H9 (cell line): ENCODE measurements at regions not wholly inside any gene's neighbourhood (a gene's known extent, or its start where the extent isn't known, plus 50 kb on each side); places are given as distances from the start of the nearest gene placed in this dataset.

ENCODE experiments used
- DNase-seq: peaks from one replicate; pipeline ENCODE4 v3.0.0-alpha.2; 2017
- H2AFZ ChIP-seq: one replicate; pipeline ENCODE4 v1.6.1; 2013; ENCODE audit warnings: mild to moderate bottlenecking, low read length, control low read depth, moderate library complexity
- H2AK5ac ChIP-seq: 2 replicates; pipeline ENCODE4 v1.6.1; 2013; ENCODE audit warnings: low read length, control low read depth, mixed read lengths; ENCODE audit not compliant: insufficient read length
- H2BK120ac ChIP-seq: one replicate; pipeline ENCODE4 v1.6.1; 2013; ENCODE audit warnings: low read depth, mild to moderate bottlenecking, low read length, control low read depth, inconsistent platforms; ENCODE audit not compliant: poor library complexity, severe bottlenecking
- H2BK12ac ChIP-seq: 2 replicates; pipeline ENCODE4 v1.6.1; 2013; ENCODE audit warnings: low read length, control low read depth, mixed read lengths, low read depth; ENCODE audit not compliant: insufficient read length
- H2BK15ac ChIP-seq: 2 replicates; pipeline ENCODE4 v1.6.1; 2013; ENCODE audit warnings: low read depth, low read length, control low read depth
- H2BK20ac ChIP-seq: one replicate; pipeline ENCODE4 v1.6.1; 2013; ENCODE audit warnings: low read depth, mild to moderate bottlenecking, low read length, control low read depth, inconsistent platforms; ENCODE audit not compliant: poor library complexity, severe bottlenecking
- H2BK5ac ChIP-seq: 2 replicates; pipeline ENCODE4 v1.6.1; 2013; ENCODE audit warnings: low read length, control low read depth, mixed read lengths; ENCODE audit not compliant: insufficient read length
- H3K14ac ChIP-seq: 2 replicates; pipeline ENCODE4 v1.6.1; 2013; ENCODE audit warnings: low read length, control low read depth; ENCODE audit not compliant: insufficient read depth
- H3K18ac ChIP-seq: 2 replicates; pipeline ENCODE4 v1.6.1; 2013; ENCODE audit warnings: low read depth, mild to moderate bottlenecking, mixed read lengths, low read length, control low read depth; ENCODE audit not compliant: insufficient read length
- H3K23ac ChIP-seq: 2 replicates; pipeline ENCODE4 v1.6.1; 2013; ENCODE audit warnings: low read length, control low read depth, mixed read lengths, low read depth; ENCODE audit not compliant: insufficient read length
- H3K23me2 ChIP-seq: 2 replicates; pipeline ENCODE4 v1.6.1; 2013; ENCODE audit warnings: low read depth, mild to moderate bottlenecking, mixed read lengths, low read length, control low read depth; ENCODE audit not compliant: insufficient read length, poor library complexity, severe bottlenecking
- H3K27ac ChIP-seq: 2 replicates; pipeline ENCODE4 v1.5.1; 2013; ENCODE audit warnings: low read length, control low read depth, mixed read lengths, low read depth; ENCODE audit not compliant: insufficient read length
- H3K27me3 ChIP-seq: 2 replicates; pipeline ENCODE4 v1.6.1; 2013; ENCODE audit warnings: low read length, control low read depth, inconsistent platforms; ENCODE audit not compliant: insufficient read depth
- H3K4ac ChIP-seq: 2 replicates; pipeline ENCODE4 v1.6.1; 2013; ENCODE audit warnings: low read depth, mild to moderate bottlenecking, control low read depth, inconsistent platforms, low read length, moderate library complexity
- H3K4me1 ChIP-seq: 2 replicates; pipeline ENCODE4 v1.6.1; 2013; ENCODE audit warnings: low read length, control low read depth, inconsistent platforms; ENCODE audit not compliant: insufficient read depth
- H3K4me2 ChIP-seq: 2 replicates; pipeline ENCODE4 v1.6.1; 2013; ENCODE audit warnings: low read length, control low read depth, mixed read lengths; ENCODE audit not compliant: insufficient read length, insufficient read depth
- H3K56ac ChIP-seq: 2 replicates; pipeline ENCODE4 v1.6.1; 2013; ENCODE audit warnings: low read depth, mild to moderate bottlenecking, mixed read lengths, low read length, control low read depth; ENCODE audit not compliant: insufficient read length
- H3K79me1 ChIP-seq: 2 replicates; pipeline ENCODE4 v1.6.1; 2013; ENCODE audit warnings: low read depth, mild to moderate bottlenecking, moderate library complexity, low read length, control low read depth, inconsistent platforms; ENCODE audit not compliant: insufficient read depth, poor library complexity, severe bottlenecking
- H3K79me2 ChIP-seq: 2 replicates; pipeline ENCODE4 v1.6.1; 2013; ENCODE audit warnings: low read length, control low read depth, inconsistent platforms; ENCODE audit not compliant: insufficient read depth
- H3K9ac ChIP-seq: 2 replicates; pipeline ENCODE4 v1.6.1; 2013; ENCODE audit warnings: low read length, control low read depth, mixed read lengths; ENCODE audit not compliant: insufficient read length; ENCODE audit errors: extremely low read depth
- H3K9me3 ChIP-seq: one replicate; pipeline ENCODE4 v1.6.1; 2013; ENCODE audit warnings: low read depth, low read length, inconsistent platforms; ENCODE audit not compliant: control insufficient read depth
- H3T11ph ChIP-seq: one replicate; pipeline ENCODE4 v1.6.1; 2013; ENCODE audit warnings: mild to moderate bottlenecking, low read length, control low read depth, inconsistent platforms
- H4K20me1 ChIP-seq: one replicate; pipeline ENCODE4 v1.6.1; 2013; ENCODE audit not compliant: control insufficient read depth, insufficient read length, insufficient read depth
- H4K5ac ChIP-seq: 2 replicates; pipeline ENCODE4 v1.6.1; 2013; ENCODE audit warnings: low read depth, mild to moderate bottlenecking, mixed read lengths, low read length, control low read depth; ENCODE audit not compliant: insufficient read length
- H4K8ac ChIP-seq: replicated peaks from 2 replicates; pipeline ENCODE4 v1.6.1; 2013; ENCODE audit warnings: low read length, control low read depth, mixed read lengths, low read depth; ENCODE audit not compliant: insufficient read length
- H4K91ac ChIP-seq: 2 replicates; pipeline ENCODE4 v1.6.1; 2013; ENCODE audit warnings: low read depth, mild to moderate bottlenecking, moderate library complexity, mixed read lengths, low read length, control low read depth; ENCODE audit not compliant: insufficient read length
- H3K27ac Mint-ChIP-seq, 3 experiments: 2 replicates in 2 of 3; 3 replicates in 1 of 3; pipeline ENCODE4 v1.8.0; 2020 to 2021; ENCODE audit warnings: mixed read lengths in 3 of 3, mild to moderate bottlenecking in 1 of 3, moderate library complexity in 1 of 3
- H3K27me3 Mint-ChIP-seq: 2 replicates; pipeline ENCODE4 v1.8.0; 2021; ENCODE audit warnings: low read depth, mild to moderate bottlenecking, moderate library complexity, mixed read lengths
- H3K36me3 Mint-ChIP-seq, 3 experiments: 2 replicates in 2 of 3; 3 replicates in 1 of 3; pipeline ENCODE4 v1.8.0; 2020 to 2021; ENCODE audit warnings: low read depth in 3 of 3, mixed read lengths in 3 of 3; ENCODE audit not compliant: insufficient read depth in 1 of 3
- H3K4me1 Mint-ChIP-seq, 2 experiments: 2 replicates each; pipeline ENCODE4 v1.8.0; 2020; ENCODE audit warnings: mixed read lengths in 2 of 2
- H3K4me3 Mint-ChIP-seq, 2 experiments: 2 replicates in 1 of 2; 3 replicates in 1 of 2; pipeline ENCODE4 v1.8.0; 2020 to 2021; ENCODE audit warnings: mild to moderate bottlenecking in 2 of 2, mixed read lengths in 2 of 2, moderate library complexity in 1 of 2
- H3K9me3 Mint-ChIP-seq, 2 experiments: 2 replicates in 1 of 2; 3 replicates in 1 of 2; pipeline ENCODE4 v1.8.0; 2020; ENCODE audit warnings: mild to moderate bottlenecking in 2 of 2, mixed read lengths in 2 of 2, moderate library complexity in 1 of 2
- CTCF ChIP-seq: fragments of 200-600 bp; sonication (generic); conservative IDR thresholded peaks from 3 replicates; pipeline ENCODE4 v1.8.0; 2021; ENCODE audit warnings: antibody characterized with exemption, mild to moderate bottlenecking
- WGBS: extraction: QIAGEN DNeasy Blood & Tissue Kit; methylation state at CpG from one replicate; pipeline ENCODE4 v1.1.7; 2013; ENCODE audit warnings: missing lambda C conversion rate, low lambda C conversion rate, mixed read lengths; ENCODE audit not compliant: insufficient read length; ENCODE audit errors: extremely low coverage; 5-methylcytosine and 5-hydroxymethylcytosine counted together

GRCh38 chr19:32234663-32235217 lies 110.7 kb upstream of the ZNF507 start:
- no peaks in the 10 kb centered on the region for H3K9me3 Mint-ChIP-seq
- Histone ChIP-seq H3K79me1 (no peaks in the 10 kb centered on the region), H3K23me2 (no peaks in the 10 kb centered on the region), H3K14ac (no peak overlapping the region), H3K9ac (no peak overlapping the region), H3K4ac (no peak overlapping the region), H3K27me3 (no peaks in the 10 kb centered on the region), H3T11ph (no peak overlapping the region), H3K56ac (no peak overlapping the region), H2BK20ac (no peak overlapping the region), H3K4me1 (no peaks in the 10 kb centered on the region), H2BK5ac (no peak overlapping the region), H3K23ac (no peak overlapping the region), H4K5ac (no peak overlapping the region), H2BK15ac (no peak overlapping the region), H4K20me1 (no peaks in the 10 kb centered on the region), H2AK5ac (no peak overlapping the region), H2AFZ (no peak overlapping the region), H4K8ac (no peak overlapping the region), H4K91ac (no peak overlapping the region), H3K79me2 (no peaks in the 10 kb centered on the region), H3K9me3 (no peaks in the 10 kb centered on the region), H3K18ac (no peak overlapping the region), H2BK12ac (no peak overlapping the region), H3K4me2 (no peak overlapping the region), H3K27ac (no peak overlapping the region), H2BK120ac (no peak overlapping the region)
- H3K27me3 Mint-ChIP-seq: peaks cover 9% of the 10 kb centered on the region
- no CpG with 5 or more reads among the region's 3 CpGs for WGBS
- H3K4me1 Mint-ChIP-seq: no peaks in the 10 kb centered on the region
- H3K36me3 Mint-ChIP-seq: no peaks in the 10 kb centered on the region
- DNase-seq: no peak
- H3K4me3 Mint-ChIP-seq: no peak overlapping the region
- TF ChIP-seq CTCF: no peak
- H3K27ac Mint-ChIP-seq: no peak overlapping the region
